Endodermal cell (in vitro differentiated cells): ENCODE measurements at regions not wholly inside any gene's neighbourhood (a gene's known extent, or its start where the extent isn't known, plus 50 kb on each side); places are given as distances from the start of the nearest gene placed in this dataset.

Source experiments
- DNase-seq: peaks from one replicate; pipeline ENCODE4 v3.0.0-alpha.2; 2017
- H3K27ac ChIP-seq: 2 replicates; pipeline ENCODE4 v1.5.1; 2013; ENCODE audit warnings: mild to moderate bottlenecking, low read depth, low read length, moderate library complexity
- H3K27me3 ChIP-seq: 2 replicates; pipeline ENCODE4 v1.6.1; 2013; ENCODE audit warnings: mild to moderate bottlenecking, low read length, moderate library complexity; ENCODE audit not compliant: insufficient read depth, control insufficient read depth, poor library complexity, severe bottlenecking
- H3K36me3 ChIP-seq: 2 replicates; pipeline ENCODE4 v1.7.0; 2013; ENCODE audit warnings: mild to moderate bottlenecking, low read length, moderate library complexity; ENCODE audit not compliant: control insufficient read depth, insufficient read depth
- H3K4me1 ChIP-seq: one replicate; pipeline ENCODE4 v1.7.0; 2013; ENCODE audit warnings: low read length; ENCODE audit not compliant: control insufficient read depth, insufficient read depth
- H3K4me3 ChIP-seq: 2 replicates; pipeline ENCODE4 v1.5.1; 2013; ENCODE audit warnings: mild to moderate bottlenecking, low read length, moderate library complexity
- H3K9ac ChIP-seq: 2 replicates; pipeline ENCODE4 v1.6.1; 2013; ENCODE audit warnings: mild to moderate bottlenecking, low read length, moderate library complexity; ENCODE audit not compliant: poor library complexity, severe bottlenecking; ENCODE audit errors: extremely low read depth
- H3K9me3 ChIP-seq: 2 replicates; pipeline ENCODE4 v1.6.1; 2013; ENCODE audit warnings: mild to moderate bottlenecking, low read length, moderate library complexity; ENCODE audit not compliant: control insufficient read depth
- H3K27ac Mint-ChIP-seq: 2 replicates; pipeline ENCODE4 v1.8.0; 2020; ENCODE audit warnings: mixed read lengths
- H3K27me3 Mint-ChIP-seq: 2 replicates; pipeline ENCODE4 v1.8.0; 2021; ENCODE audit warnings: mild to moderate bottlenecking, mixed read lengths; ENCODE audit not compliant: insufficient read depth
- H3K36me3 Mint-ChIP-seq: 2 replicates; pipeline ENCODE4 v1.8.0; 2020; ENCODE audit warnings: low read depth, mixed read lengths
- H3K4me1 Mint-ChIP-seq: 2 replicates; pipeline ENCODE4 v1.8.0; 2020; ENCODE audit warnings: mixed read lengths
- H3K4me3 Mint-ChIP-seq: 2 replicates; pipeline ENCODE4 v1.8.0; 2020; ENCODE audit warnings: mild to moderate bottlenecking, moderate library complexity, mixed read lengths
- H3K9me3 Mint-ChIP-seq: 2 replicates; pipeline ENCODE4 v1.8.0; 2020; ENCODE audit warnings: mild to moderate bottlenecking, mixed read lengths
- CTCF ChIP-seq: fragments of 200-600 bp; sonication (generic); conservative IDR thresholded peaks from 2 replicates; pipeline ENCODE4 v1.5.0; 2021; ENCODE audit warnings: antibody characterized with exemption, mild to moderate bottlenecking
- WGBS, 2 experiments: methylation state at CpG; one replicate each; pipeline versions ENCODE4 v1.1.5 to v1.1.7; 2013; ENCODE audit warnings: missing lambda C conversion rate in 2 of 2, mixed read lengths in 1 of 2; ENCODE audit not compliant: insufficient coverage in 1 of 2, insufficient read length in 1 of 2; 5-methylcytosine and 5-hydroxymethylcytosine counted together

- no peaks in the 10 kb centered on the region for H3K4me1 Mint-ChIP-seq
- no peak for DNase-seq
- H3K9ac ChIP-seq, result no peak overlapping the region
- H3K9me3 ChIP-seq, result peaks cover 9% of the 10 kb centered on the region
- no peak for TF ChIP-seq CTCF
- peaks cover 81% of the 10 kb centered on the region for H3K27me3 ChIP-seq
- no peak overlapping the region for H3K27ac ChIP-seq
- H3K36me3 Mint-ChIP-seq, result no peaks in the 10 kb centered on the region
- 93 to 100% methylated on average over 1 to 2 of the region's 2 CpGs for WGBS, 2 experiments
- H3K36me3 ChIP-seq, result no peaks in the 10 kb centered on the region
- H3K27ac Mint-ChIP-seq, result no peak overlapping the region
- peaks cover 52% of the 10 kb centered on the region for H3K27me3 Mint-ChIP-seq
- H3K4me3 ChIP-seq, result no peak overlapping the region
- H3K4me3 Mint-ChIP-seq, result no peak overlapping the region
- no peaks in the 10 kb centered on the region for H3K4me1 ChIP-seq
- peaks cover 12% of the 10 kb centered on the region for H3K9me3 Mint-ChIP-seq
Measured at GRCh38 chr1:38198621-38199020, 152.0 kb upstream of the POU3F1 start.

- DNase-seq, result no peak
- H3K36me3 ChIP-seq, result no peaks in the 10 kb centered on the region
- no peak overlapping the region for H3K4me3 ChIP-seq
- WGBS, 2 experiments, result 94 to 98% methylated on average over 6 of the region's 6 CpGs
- H3K27me3 Mint-ChIP-seq, result peaks cover 58% of the 10 kb centered on the region
- no peak for TF ChIP-seq CTCF
- H3K9me3 Mint-ChIP-seq, result peaks cover 12% of the 10 kb centered on the region
- H3K9me3 ChIP-seq, result peaks cover 9% of the 10 kb centered on the region
- peaks cover 81% of the 10 kb centered on the region for H3K27me3 ChIP-seq
- no peak overlapping the region for H3K27ac ChIP-seq
- no peak overlapping the region for H3K9ac ChIP-seq
- H3K36me3 Mint-ChIP-seq, result no peaks in the 10 kb centered on the region
- H3K4me1 Mint-ChIP-seq, result no peaks in the 10 kb centered on the region
- no peaks in the 10 kb centered on the region for H3K4me1 ChIP-seq
- no peak overlapping the region for H3K4me3 Mint-ChIP-seq
- H3K27ac Mint-ChIP-seq, result no peak overlapping the region
Measured at GRCh38 chr1:38198099-38198498, 151.5 kb upstream of the POU3F1 start.

GRCh38 chr1:38197312-38198061, 150.9 kb upstream of the POU3F1 start:
- Histone ChIP-seq H3K9me3 (peaks cover 9% of the 10 kb centered on the region), H3K27ac (no peak overlapping the region), H3K27me3 (peaks cover 82% of the 10 kb centered on the region), H3K4me1 (no peaks in the 10 kb centered on the region), H3K4me3 (no peak overlapping the region), H3K36me3 (no peaks in the 10 kb centered on the region), H3K9ac (no peak overlapping the region)
- H3K27me3 Mint-ChIP-seq, result peaks cover 64% of the 10 kb centered on the region
- H3K9me3 Mint-ChIP-seq, result peaks cover 12% of the 10 kb centered on the region
- H3K36me3 Mint-ChIP-seq, result no peaks in the 10 kb centered on the region
- TF ChIP-seq CTCF, result no peak
- 93 to 96% methylated on average over 11 to 14 of the region's 14 CpGs for WGBS, 2 experiments
- H3K4me3 Mint-ChIP-seq, result no peak overlapping the region
- H3K27ac Mint-ChIP-seq, result no peak overlapping the region
- no peak for DNase-seq
- H3K4me1 Mint-ChIP-seq, result no peaks in the 10 kb centered on the region
